PC-3 (cell line): ENCODE measurements at regions not wholly inside any gene's neighbourhood (a gene's known extent, or its start where the extent isn't known, plus 50 kb on each side); places are given as distances from the start of the nearest gene placed in this dataset.

ENCODE experiments used
- ATAC-seq: fragments of 200-7000 bp; cut with Tn5 transposase; 2 replicates; pipeline ENCODE4 v1.9.1; 2020; ENCODE audit warnings: mild to moderate bottlenecking, moderate library complexity
- BruUV-seq: library from RNA; stranded (reverse); fragments of 400-500 nt; replicated peaks from 2 replicates; lab custom pipeline; 2021; lab: Mats Ljungman, UMichigan
- CTCF ChIA-PET: fragments of 300-600 bp; sonication (Branson Sonifier 250); formaldehyde crosslinking; loops from one replicate; lab custom pipeline; 2022; ENCODE audit warnings: antibody characterized with exemption; lab: Charles Lee
- POLR2A ChIA-PET: fragments of 300-600 bp; sonication (Branson Sonifier 250); formaldehyde crosslinking; loops from one replicate; lab custom pipeline; 2022; ENCODE audit warnings: antibody characterized with exemption; ENCODE audit not compliant: unreplicated experiment; lab: Charles Lee
- DNase-seq: peaks from one replicate; pipeline ENCODE4 v3.0.0-alpha.2; 2015
- H2AFZ ChIP-seq: fragments of 300-600 bp; sonication (generic); 2 replicates; pipeline ENCODE4 v1.6.0; 2016; ENCODE audit warnings: antibody characterized with exemption, low read length
- H3F3A ChIP-seq: fragments of 300-600 bp; sonication (generic); one replicate; pipeline ENCODE4 v1.6.0; 2017; ENCODE audit warnings: antibody characterized with exemption, low read length, control low read depth, mild to moderate bottlenecking; ENCODE audit not compliant: unreplicated experiment
- H3K27ac ChIP-seq: fragments of 300-600 bp; sonication (generic); 2 replicates; pipeline ENCODE4 v1.5.1; 2016; ENCODE audit warnings: mild to moderate bottlenecking, low read length
- H3K27me3 ChIP-seq: fragments of 300-600 bp; sonication (generic); 2 replicates; pipeline ENCODE4 v1.6.1; 2016; ENCODE audit warnings: low read length, mixed read lengths
- H3K36me3 ChIP-seq: fragments of 300-600 bp; sonication (generic); 2 replicates; pipeline ENCODE4 v1.6.1; 2016; ENCODE audit warnings: low read depth, mixed run types, low read length, mixed read lengths
- H3K4me1 ChIP-seq: fragments of 300-600 bp; sonication (generic); 2 replicates; pipeline ENCODE4 v1.5.1; 2016; ENCODE audit warnings: low read length; ENCODE audit not compliant: insufficient read depth
- H3K4me2 ChIP-seq: fragments of 300-600 bp; sonication (generic); 2 replicates; pipeline ENCODE4 v1.6.0; 2016; ENCODE audit warnings: low read length
- H3K4me3 ChIP-seq: fragments of 300-600 bp; sonication (generic); 2 replicates; pipeline ENCODE4 v1.5.1; 2016; ENCODE audit warnings: mild to moderate bottlenecking, low read length, mixed read lengths
- H3K79me2 ChIP-seq: fragments of 300-600 bp; sonication (generic); 2 replicates; pipeline ENCODE4 v1.6.1; 2017; ENCODE audit warnings: low read length, mixed read lengths
- H3K9ac ChIP-seq: fragments of 300-600 bp; sonication (generic); 2 replicates; pipeline ENCODE4 v1.6.0; 2016; ENCODE audit warnings: mild to moderate bottlenecking, low read length
- H3K9me2 ChIP-seq: fragments of 300-600 bp; sonication (generic); replicated peaks from 2 replicates; pipeline ENCODE4 v1.6.1; 2016; ENCODE audit warnings: mixed run types, low read length, mixed read lengths
- H3K9me3 ChIP-seq: fragments of 300-600 bp; sonication (generic); 2 replicates; pipeline ENCODE4 v1.6.1; 2016; ENCODE audit warnings: low read length, mixed read lengths
- H4K20me1 ChIP-seq: fragments of 300-600 bp; sonication (generic); 2 replicates; pipeline ENCODE4 v1.6.1; 2016; ENCODE audit warnings: low read length, mixed read lengths
- CTCF ChIP-seq: fragments of 300-600 bp; sonication (generic); conservative IDR thresholded peaks from 2 replicates; pipeline ENCODE4 v1.5.1; 2017; ENCODE audit warnings: antibody characterized with exemption, low read depth, mild to moderate bottlenecking, low read length
- EZH2 ChIP-seq: fragments of 300-600 bp; sonication (generic); IDR thresholded peaks from one replicate; pipeline ENCODE4 v1.6.1; 2017; ENCODE audit warnings: antibody characterized with exemption, mild to moderate bottlenecking, low read length; ENCODE audit not compliant: unreplicated experiment
- EZH2phosphoT487 ChIP-seq: fragments of 300-600 bp; sonication (generic); IDR thresholded peaks from 2 replicates; pipeline ENCODE4 v1.6.1; 2018; ENCODE audit warnings: mild to moderate bottlenecking, antibody characterized with exemption, low read length, borderline replicate concordance
- intact Hi-C: fragments of 100-400 bp; cut with micrococcal nuclease; formaldehyde crosslinking; loops from 2 replicates; pipeline ENCODE4 v1.9.0; 2023

GRCh38 chr6:50123688-50124087 lies 74.0 kb upstream of the DEFB112 start:
- Histone ChIP-seq H3K4me1 (no peaks in the 10 kb centered on the region), H3F3A (no peaks in the 10 kb centered on the region), H4K20me1 (no peaks in the 10 kb centered on the region), H3K27ac (no peak overlapping the region), H3K4me3 (no peak overlapping the region), H3K9me3 (no peaks in the 10 kb centered on the region), H2AFZ (no peak overlapping the region), H3K9me2 (no peaks in the 10 kb centered on the region), H3K9ac (no peak overlapping the region), H3K27me3 (peaks cover 47% of the 10 kb centered on the region), H3K36me3 (no peaks in the 10 kb centered on the region), H3K4me2 (no peak overlapping the region), H3K79me2 (no peaks in the 10 kb centered on the region)
- no TSS peak for BruUV-seq
- intact Hi-C loops = no loop called here
- CTCF ChIA-PET = no interaction called here
- no peak for ATAC-seq
- TF ChIP-seq CTCF = no peak
- TF ChIP-seq EZH2 = no peak
- no peak for TF ChIP-seq EZH2phosphoT487
- DNase-seq = no peak
- POLR2A ChIA-PET = no interaction called here

- POLR2A ChIA-PET = no interaction called here
- H2AFZ ChIP-seq = no peak overlapping the region
- H3K27me3 ChIP-seq = peaks cover 49% of the 10 kb centered on the region
- no TSS peak for BruUV-seq
- no peak overlapping the region for H3K27ac ChIP-seq
- H3K9me3 ChIP-seq = no peaks in the 10 kb centered on the region
- H4K20me1 ChIP-seq = no peaks in the 10 kb centered on the region
- CTCF ChIA-PET = no interaction called here
- no peak overlapping the region for H3K9ac ChIP-seq
- no peak overlapping the region for H3K4me3 ChIP-seq
- H3K36me3 ChIP-seq = no peaks in the 10 kb centered on the region
- no peaks in the 10 kb centered on the region for H3F3A ChIP-seq
- ATAC-seq (no peak), DNase-seq (no peak)
- no peaks in the 10 kb centered on the region for H3K79me2 ChIP-seq
- H3K4me1 ChIP-seq = no peaks in the 10 kb centered on the region
- intact Hi-C loops = no loop called here
- H3K4me2 ChIP-seq = no peak overlapping the region
- TF ChIP-seq EZH2phosphoT487 (no peak), EZH2 (no peak), CTCF (no peak)
- H3K9me2 ChIP-seq = no peaks in the 10 kb centered on the region
These were observed 74.8 kb upstream of the DEFB112 start for GRCh38 chr6:50124572-50124971.

- no peak overlapping the region for H2AFZ ChIP-seq
- H3K36me3 ChIP-seq = no peaks in the 10 kb centered on the region
- no peaks in the 10 kb centered on the region for H3K4me1 ChIP-seq
- no peak overlapping the region for H3K27ac ChIP-seq
- no peaks in the 10 kb centered on the region for H3K79me2 ChIP-seq
- POLR2A ChIA-PET = no interaction called here
- no peak overlapping the region for H3K4me3 ChIP-seq
- no peaks in the 10 kb centered on the region for H3K9me3 ChIP-seq
- H3K9ac ChIP-seq = no peak overlapping the region
- TF ChIP-seq CTCF (peak; percentile 56), EZH2 (no peak), EZH2phosphoT487 (no peak)
- intact Hi-C loops = loop anchor here (1.0 to 2.0 kb wide), 2 partner anchors 474 to 664 kb away; no protein-coding TSS in a partner anchor
- no peaks in the 10 kb centered on the region for H3F3A ChIP-seq
- H3K4me2 ChIP-seq = no peak overlapping the region
- no peaks in the 10 kb centered on the region for H3K9me2 ChIP-seq
- BruUV-seq = no TSS peak
- peaks cover 61% of the 10 kb centered on the region for H3K27me3 ChIP-seq
- H4K20me1 ChIP-seq = no peaks in the 10 kb centered on the region
- ATAC-seq = no peak
- CTCF ChIA-PET = interaction anchor here (0.6 to 0.7 kb wide), 4 partner anchors 21 to 1528 kb away, joined by 3 to 5 read pairs (median 4); no protein-coding TSS in a partner anchor
- peak; percentile 49 for DNase-seq
These were observed 78.8 kb upstream of the DEFB112 start for GRCh38 chr6:50128420-50129005.
